ENCODE measurements at regions not wholly inside any gene's neighbourhood (a gene's known extent, or its start where the extent isn't known, plus 50 kb on each side); places are given as distances from the start of the nearest gene placed in this dataset.

DNA sequence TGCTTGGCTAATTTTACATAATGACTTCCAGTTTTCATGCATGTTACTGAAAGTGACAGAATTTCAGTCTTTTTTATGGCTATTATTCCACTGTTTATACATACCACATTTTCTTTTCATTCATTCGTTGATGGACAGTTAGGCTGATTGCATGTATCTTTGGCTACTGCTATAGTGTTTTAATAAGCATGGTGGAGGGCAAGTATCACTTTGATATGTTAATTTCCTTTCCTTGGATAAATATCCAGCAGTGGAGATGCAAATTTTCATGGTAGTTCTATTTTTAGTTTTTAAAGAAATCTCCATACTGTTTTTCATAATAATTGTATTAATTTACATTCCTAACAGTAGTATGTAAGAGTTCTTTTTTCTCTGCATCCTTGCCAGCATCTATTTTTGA, 297.9 kb downstream of the PRR16 start:
- no peak for ATAC-seq
- BruUV-seq (replicated peaks): no TSS peak

More for the DNA sequence above, 297.9 kb downstream of the PRR16 start:
- FAIRE-seq: no peak
- Histone ChIP-seq H3K27me3 (ENCODE audit: control insufficient read depth in 2 of 2, insufficient read depth in 2 of 2, low read length in 2 of 2) (no peaks in the 10 kb centered on the region), H3K9me3 (replicated peaks; ENCODE audit: control insufficient read depth, insufficient read depth, low read depth, low read length) (no peaks in the 10 kb centered on the region; the same call in 1 of the 2 replicates), H4K20me1 (replicated peaks; ENCODE audit: control insufficient read depth, insufficient read depth, low read length) (no peaks in the 10 kb centered on the region), H3K4me3 (no peak overlapping the region), H3K36me3 (ENCODE audit: control insufficient read depth, insufficient read depth, low read length) (no peaks in the 10 kb centered on the region), H3K79me2 (ENCODE audit: control insufficient read depth, insufficient read depth, low read length) (no peaks in the 10 kb centered on the region), H3K27ac (ENCODE audit: extremely low read depth, low read depth, low read length) (no peak overlapping the region), H3K4me1 (replicated peaks in 1 of 2; ENCODE audit: control insufficient read depth in 2 of 2, insufficient read depth in 2 of 2, low read length in 2 of 2) (no peaks in the 10 kb centered on the region), H3K4me2 (ENCODE audit: insufficient read depth, low read length) (no peak overlapping the region), H2AFZ (ENCODE audit: low read depth, low read length) (no peak overlapping the region), H3K9me1 (ENCODE audit: control insufficient read depth, insufficient read depth, low read length) (no peaks in the 10 kb centered on the region), H3K9ac (ENCODE audit: insufficient read depth in 1 of 2, low read depth in 2 of 2, low read length in 2 of 2) (no peak overlapping the region)
- CTCF ChIA-PET (ENCODE audit: low intra/inter-chr PET ratio): no interaction called here
- intact Hi-C loops (cut with micrococcal nuclease): no loop called here
- in situ Hi-C loops (cut with MboI): no loop called here
- DNase-seq (ENCODE audit: extremely low read depth in 1 of 4, low spot score in 3 of 4): no peak
- TF ChIP-seq NONO (IDR thresholded peaks at IDR 0.05; ENCODE audit: low read depth in 2 of 2, low read length in 1 of 2): no peak
- TF ChIP-seq KAT7 (CRISPR knock-in tag; IDR thresholded peaks at IDR 0.05; ENCODE audit: borderline replicate concordance): no peak
- no peak for TF ChIP-seq LCOR (CRISPR knock-in tag; IDR thresholded peaks at IDR 0.05)
- no peak for TF ChIP-seq MAFK (IDR thresholded peaks at IDR 0.05; ENCODE audit: low read length)
- TF ChIP-seq, protein P1, sequence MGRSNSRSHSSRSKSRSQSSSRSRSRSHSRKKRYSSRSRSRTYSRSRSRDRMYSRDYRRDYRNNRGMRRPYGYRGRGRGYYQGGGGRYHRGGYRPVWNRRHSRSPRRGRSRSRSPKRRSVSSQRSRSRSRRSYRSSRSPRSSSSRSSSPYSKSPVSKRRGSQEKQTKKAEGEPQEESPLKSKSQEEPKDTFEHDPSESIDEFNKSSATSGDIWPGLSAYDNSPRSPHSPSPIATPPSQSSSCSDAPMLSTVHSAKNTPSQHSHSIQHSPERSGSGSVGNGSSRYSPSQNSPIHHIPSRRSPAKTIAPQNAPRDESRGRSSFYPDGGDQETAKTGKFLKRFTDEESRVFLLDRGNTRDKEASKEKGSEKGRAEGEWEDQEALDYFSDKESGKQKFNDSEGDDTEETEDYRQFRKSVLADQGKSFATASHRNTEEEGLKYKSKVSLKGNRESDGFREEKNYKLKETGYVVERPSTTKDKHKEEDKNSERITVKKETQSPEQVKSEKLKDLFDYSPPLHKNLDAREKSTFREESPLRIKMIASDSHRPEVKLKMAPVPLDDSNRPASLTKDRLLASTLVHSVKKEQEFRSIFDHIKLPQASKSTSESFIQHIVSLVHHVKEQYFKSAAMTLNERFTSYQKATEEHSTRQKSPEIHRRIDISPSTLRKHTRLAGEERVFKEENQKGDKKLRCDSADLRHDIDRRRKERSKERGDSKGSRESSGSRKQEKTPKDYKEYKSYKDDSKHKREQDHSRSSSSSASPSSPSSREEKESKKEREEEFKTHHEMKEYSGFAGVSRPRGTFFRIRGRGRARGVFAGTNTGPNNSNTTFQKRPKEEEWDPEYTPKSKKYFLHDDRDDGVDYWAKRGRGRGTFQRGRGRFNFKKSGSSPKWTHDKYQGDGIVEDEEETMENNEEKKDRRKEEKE (IDR thresholded peaks at IDR 0.05; ENCODE audit: borderline replicate concordance in 1 of 2, control insufficient read depth in 1 of 2, low read depth in 2 of 2, low read length in 1 of 2): no peak
- no peak for TF ChIP-seq CAMTA2 (CRISPR knock-in tag; conservative IDR thresholded peaks at IDR 0.05)
- TF ChIP-seq TARDBP (IDR thresholded peaks at IDR 0.05): no peak
- TF ChIP-seq, protein P2, sequence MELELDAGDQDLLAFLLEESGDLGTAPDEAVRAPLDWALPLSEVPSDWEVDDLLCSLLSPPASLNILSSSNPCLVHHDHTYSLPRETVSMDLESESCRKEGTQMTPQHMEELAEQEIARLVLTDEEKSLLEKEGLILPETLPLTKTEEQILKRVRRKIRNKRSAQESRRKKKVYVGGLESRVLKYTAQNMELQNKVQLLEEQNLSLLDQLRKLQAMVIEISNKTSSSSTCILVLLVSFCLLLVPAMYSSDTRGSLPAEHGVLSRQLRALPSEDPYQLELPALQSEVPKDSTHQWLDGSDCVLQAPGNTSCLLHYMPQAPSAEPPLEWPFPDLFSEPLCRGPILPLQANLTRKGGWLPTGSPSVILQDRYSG (tag; conservative IDR thresholded peaks at IDR 0.05; ENCODE audit: low read depth): no peak
- no peak for TF ChIP-seq ZNF124 (CRISPR knock-in tag; IDR thresholded peaks at IDR 0.05)
- no peak for TF ChIP-seq GTF2E2 (tag; IDR thresholded peaks at IDR 0.05)
- no peak for TF ChIP-seq TFAM (CRISPR knock-in tag; conservative IDR thresholded peaks at IDR 0.05)
- TF ChIP-seq XRCC3 (IDR thresholded peaks at IDR 0.05): no peak
- no peak for TF ChIP-seq YY1 (IDR thresholded peaks at IDR 0.05; ENCODE audit: borderline replicate concordance in 1 of 3, control insufficient read depth in 1 of 3, extremely low read depth in 1 of 3, insufficient read depth in 3 of 3, insufficient read length in 1 of 3, insufficient replicate concordance in 2 of 3, low read depth in 1 of 3, low read length in 2 of 3)
- TF ChIP-seq MCM3 (IDR thresholded peaks at IDR 0.05): no peak
- TF ChIP-seq, protein P3, sequence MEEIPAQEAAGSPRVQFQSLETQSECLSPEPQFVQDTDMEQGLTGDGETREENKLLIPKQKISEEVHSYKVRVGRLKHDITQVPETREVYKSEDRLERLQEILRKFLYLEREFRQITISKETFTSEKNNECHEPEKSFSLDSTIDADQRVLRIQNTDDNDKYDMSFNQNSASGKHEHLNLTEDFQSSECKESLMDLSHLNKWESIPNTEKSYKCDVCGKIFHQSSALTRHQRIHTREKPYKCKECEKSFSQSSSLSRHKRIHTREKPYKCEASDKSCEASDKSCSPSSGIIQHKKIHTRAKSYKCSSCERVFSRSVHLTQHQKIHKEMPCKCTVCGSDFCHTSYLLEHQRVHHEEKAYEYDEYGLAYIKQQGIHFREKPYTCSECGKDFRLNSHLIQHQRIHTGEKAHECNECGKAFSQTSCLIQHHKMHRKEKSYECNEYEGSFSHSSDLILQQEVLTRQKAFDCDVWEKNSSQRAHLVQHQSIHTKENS (CRISPR knock-in tag; IDR thresholded peaks at IDR 0.05): no peak
- TF ChIP-seq LARP7 (IDR thresholded peaks at IDR 0.05): no peak
- POLR2A ChIA-PET: no interaction called here
- 0% methylated on average over 1 of the region's 1 CpG for whole genome bisulfite sequencing (ENCODE audit: insufficient coverage, low coverage, missing lambda C conversion rate)

Data from K562 (cell line).